Thyroid gland (tissue), 4 donors: ENCODE measurements at regions not wholly inside any gene's neighbourhood (a gene's known extent, or its start where the extent isn't known, plus 50 kb on each side); places are given as distances from the start of the nearest gene placed in this dataset.

Experiments used
- DNase-seq, 2 donors: peaks; one replicate each; pipeline ENCODE4 v3.0.0-alpha.2; 2019
- H3K27ac ChIP-seq, 3 donors: fragments of 200-600 bp; sonication (generic); 1 replicate in 2 of 3; 2 replicates in 1 of 3; pipeline ENCODE4 v1.5.1; 2016 to 2019; ENCODE audit warnings: mild to moderate bottlenecking in 1 of 3, moderate library complexity in 1 of 3
- H3K27me3 ChIP-seq: fragments of 200-600 bp; sonication (generic); one replicate; pipeline ENCODE4 v1.5.1; 2019
- H3K36me3 ChIP-seq, 2 donors: fragments of 200-600 bp; sonication (generic); one replicate each; pipeline ENCODE4 v1.5.1; 2016 to 2019
- H3K4me1 ChIP-seq, 2 donors: fragments of 200-600 bp; sonication (generic); one replicate each; pipeline ENCODE4 v1.5.1; 2017 to 2019
- H3K4me3 ChIP-seq, 3 donors: fragments of 200-600 bp; sonication (generic); replicated peaks in 1 of 3; 1 replicate in 2 of 3; 2 replicates in 1 of 3; pipeline ENCODE4 v1.5.1; 2016; ENCODE audit warnings: mild to moderate bottlenecking in 1 of 3
- H3K9me3 ChIP-seq: fragments of 200-600 bp; sonication (generic); one replicate; pipeline ENCODE4 v1.5.1; 2017
- POLR2A ChIP-seq, 2 donors: fragments of 450-650 bp; IDR thresholded peaks; one replicate each; pipeline ENCODE4 v1.6.1; 2017; ENCODE audit warnings: antibody characterized with exemption in 2 of 2, mild to moderate bottlenecking in 2 of 2, moderate library complexity in 1 of 2
- WGBS, 2 donors: methylation state at CpG; one replicate each; pipeline ENCODE4 v1.1.5; 2017; 5-methylcytosine and 5-hydroxymethylcytosine counted together
- intact Hi-C: fragments of 100-400 bp; cut with DNase I; formaldehyde crosslinking; loops from one replicate; pipeline ENCODE4 v1.15.1; 2023
- TF ChIP-seq, protein P1 (sequence below), 6 experiments: fragments of 200-600 bp in 3 of 6; fragments of 450-650 bp in 3 of 6; sonication (generic) in 3 of 6; IDR thresholded peaks; one replicate each; pipeline ENCODE4 v1.5.1; 2016 to 2019; ENCODE audit warnings: antibody characterized with exemption in 6 of 6, mild to moderate bottlenecking in 2 of 6, inconsistent platforms in 1 of 6, moderate library complexity in 1 of 6

DNA sequence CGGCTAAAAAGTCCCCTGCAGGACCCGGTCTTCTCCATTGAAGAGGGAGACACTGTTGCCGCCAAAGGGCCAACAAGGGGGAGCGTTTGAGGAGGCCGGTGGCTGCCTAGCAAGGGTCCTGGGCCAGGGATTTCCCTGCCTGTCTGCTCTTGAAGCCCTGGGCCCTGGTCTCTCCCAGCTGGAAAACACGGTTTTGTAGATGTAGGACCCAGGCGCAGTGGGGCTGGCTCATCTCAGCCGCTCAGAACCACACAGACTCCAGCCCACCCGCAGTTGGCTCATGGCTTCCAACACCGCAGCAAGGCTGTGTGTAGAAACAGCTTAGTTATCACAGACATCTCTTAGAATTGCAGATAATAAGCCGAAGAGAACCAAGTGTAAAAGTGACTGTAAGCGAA is 57.1 kb upstream of the TWIST2 start:
- intact Hi-C loops = no loop called here
- 67 to 69% methylated on average over 9 to 12 of the region's 12 CpGs for WGBS, 2 donors
- Histone ChIP-seq H3K27me3 (no peaks in the 10 kb centered on the region), H3K4me3 (no peak overlapping the region), H3K4me1 (no peaks in the 10 kb centered on the region), H3K36me3 (no peaks in the 10 kb centered on the region), H3K27ac (no peak overlapping the region), H3K9me3 (no peaks in the 10 kb centered on the region)
- TF ChIP-seq, protein P1, sequence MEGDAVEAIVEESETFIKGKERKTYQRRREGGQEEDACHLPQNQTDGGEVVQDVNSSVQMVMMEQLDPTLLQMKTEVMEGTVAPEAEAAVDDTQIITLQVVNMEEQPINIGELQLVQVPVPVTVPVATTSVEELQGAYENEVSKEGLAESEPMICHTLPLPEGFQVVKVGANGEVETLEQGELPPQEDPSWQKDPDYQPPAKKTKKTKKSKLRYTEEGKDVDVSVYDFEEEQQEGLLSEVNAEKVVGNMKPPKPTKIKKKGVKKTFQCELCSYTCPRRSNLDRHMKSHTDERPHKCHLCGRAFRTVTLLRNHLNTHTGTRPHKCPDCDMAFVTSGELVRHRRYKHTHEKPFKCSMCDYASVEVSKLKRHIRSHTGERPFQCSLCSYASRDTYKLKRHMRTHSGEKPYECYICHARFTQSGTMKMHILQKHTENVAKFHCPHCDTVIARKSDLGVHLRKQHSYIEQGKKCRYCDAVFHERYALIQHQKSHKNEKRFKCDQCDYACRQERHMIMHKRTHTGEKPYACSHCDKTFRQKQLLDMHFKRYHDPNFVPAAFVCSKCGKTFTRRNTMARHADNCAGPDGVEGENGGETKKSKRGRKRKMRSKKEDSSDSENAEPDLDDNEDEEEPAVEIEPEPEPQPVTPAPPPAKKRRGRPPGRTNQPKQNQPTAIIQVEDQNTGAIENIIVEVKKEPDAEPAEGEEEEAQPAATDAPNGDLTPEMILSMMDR (IDR thresholded peaks at IDR 0.05) = no peak
- no peak for TF ChIP-seq POLR2A (IDR thresholded peaks at IDR 0.05)
- DNase-seq = no peak

DNA sequence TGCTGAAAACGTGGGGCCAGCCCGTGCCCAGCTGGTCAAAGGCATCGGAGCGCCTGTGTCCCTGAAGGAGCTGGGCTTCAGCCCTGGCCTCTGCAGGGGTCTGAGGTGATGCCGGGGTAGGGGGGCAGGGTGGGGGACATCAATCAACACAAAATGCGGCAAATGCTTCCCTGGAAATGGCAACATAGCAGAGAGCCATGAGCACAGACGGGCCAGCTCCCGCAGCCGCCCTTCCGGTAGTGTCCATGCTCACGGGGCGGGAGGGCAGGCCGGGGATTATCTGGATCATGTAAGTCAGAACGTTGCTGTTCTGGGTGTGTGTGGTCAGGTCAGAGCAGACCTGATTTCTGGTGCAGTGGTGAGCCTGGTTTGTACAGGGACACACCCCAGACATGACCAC is 56.5 kb upstream of the TWIST2 start:
- 76 to 85% methylated on average over 11 to 14 of the region's 14 CpGs for WGBS, 2 donors
- Histone ChIP-seq H3K4me3 (no peak overlapping the region), H3K27me3 (no peaks in the 10 kb centered on the region), H3K4me1 (no peaks in the 10 kb centered on the region), H3K9me3 (no peaks in the 10 kb centered on the region), H3K36me3 (no peaks in the 10 kb centered on the region), H3K27ac (no peak overlapping the region)
- no peak for DNase-seq
- intact Hi-C loops = no loop called here
- TF ChIP-seq, protein P1 (IDR thresholded peaks at IDR 0.05) = no peak
- TF ChIP-seq POLR2A (IDR thresholded peaks at IDR 0.05) = no peak

DNA sequence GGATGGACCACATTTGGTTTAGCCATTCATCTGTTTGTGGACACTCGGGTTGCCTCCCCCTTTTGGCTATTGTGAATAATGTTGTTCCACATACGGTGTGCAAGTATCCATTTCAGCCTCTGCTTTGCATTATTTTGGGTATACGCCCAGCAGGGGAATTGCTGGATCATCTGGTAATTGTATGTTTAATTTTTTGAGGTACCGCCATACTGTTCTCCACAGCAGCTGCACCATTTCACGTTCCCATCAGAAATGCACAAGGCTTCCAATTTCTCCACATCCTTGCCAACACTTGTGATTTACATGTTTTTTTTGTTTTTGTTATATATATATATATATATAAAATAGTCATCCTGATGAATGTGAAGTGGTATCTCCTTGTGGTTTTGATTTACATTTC is 54.6 kb upstream of the TWIST2 start:
- intact Hi-C loops = no loop called here
- no peak for DNase-seq
- Histone ChIP-seq H3K27me3 (no peaks in the 10 kb centered on the region), H3K9me3 (no peaks in the 10 kb centered on the region), H3K27ac (no peak overlapping the region), H3K36me3 (no peaks in the 10 kb centered on the region), H3K4me1 (no peaks in the 10 kb centered on the region), H3K4me3 (no peak overlapping the region)
- 93 to 98% methylated on average over 5 of the region's 5 CpGs for WGBS, 2 donors
- TF ChIP-seq, protein P1 (IDR thresholded peaks at IDR 0.05) = no peak
- TF ChIP-seq POLR2A (IDR thresholded peaks at IDR 0.05) = no peak

DNA sequence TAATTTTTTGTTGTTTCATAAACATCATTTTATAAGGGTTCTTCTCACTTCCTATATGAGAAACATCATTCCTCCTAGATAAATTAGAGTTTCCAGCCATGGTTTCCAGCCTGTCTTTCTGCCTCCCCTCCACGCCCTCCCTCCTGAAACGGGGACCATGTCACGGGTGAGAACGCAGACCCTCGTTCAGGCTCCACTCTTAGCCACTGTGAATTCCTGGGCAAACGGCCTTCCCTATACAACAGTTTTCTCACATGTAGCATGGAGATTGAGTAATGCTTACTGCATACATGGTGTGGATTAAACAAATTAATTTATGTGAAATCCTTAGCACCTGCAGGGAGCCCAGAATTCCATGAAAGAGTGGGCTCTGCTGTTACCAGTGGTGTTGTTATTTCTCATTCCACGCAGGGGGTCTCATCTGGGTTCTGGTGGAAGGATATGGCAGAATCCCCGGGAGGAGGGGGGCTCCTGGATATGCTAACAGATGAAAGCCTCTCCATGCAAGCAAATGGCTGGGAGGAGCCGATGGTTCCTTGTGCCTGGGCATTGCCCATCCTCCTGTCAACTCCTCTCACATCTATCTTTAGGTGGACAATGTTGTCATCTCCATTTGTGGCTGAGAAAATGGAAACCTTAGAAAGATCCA is 54.0 kb upstream of the TWIST2 start:
- 81 to 87% methylated on average over 9 of the region's 9 CpGs for WGBS, 2 donors
- Histone ChIP-seq H3K27me3 (no peaks in the 10 kb centered on the region), H3K36me3 (no peaks in the 10 kb centered on the region), H3K4me3 (no peak overlapping the region), H3K27ac (no peak overlapping the region), H3K9me3 (no peaks in the 10 kb centered on the region), H3K4me1 (no peaks in the 10 kb centered on the region)
- intact Hi-C loops = no loop called here
- no peak for TF ChIP-seq POLR2A (IDR thresholded peaks at IDR 0.05)
- TF ChIP-seq, protein P1 (IDR thresholded peaks at IDR 0.05) = no peak
- no peak for DNase-seq

DNA sequence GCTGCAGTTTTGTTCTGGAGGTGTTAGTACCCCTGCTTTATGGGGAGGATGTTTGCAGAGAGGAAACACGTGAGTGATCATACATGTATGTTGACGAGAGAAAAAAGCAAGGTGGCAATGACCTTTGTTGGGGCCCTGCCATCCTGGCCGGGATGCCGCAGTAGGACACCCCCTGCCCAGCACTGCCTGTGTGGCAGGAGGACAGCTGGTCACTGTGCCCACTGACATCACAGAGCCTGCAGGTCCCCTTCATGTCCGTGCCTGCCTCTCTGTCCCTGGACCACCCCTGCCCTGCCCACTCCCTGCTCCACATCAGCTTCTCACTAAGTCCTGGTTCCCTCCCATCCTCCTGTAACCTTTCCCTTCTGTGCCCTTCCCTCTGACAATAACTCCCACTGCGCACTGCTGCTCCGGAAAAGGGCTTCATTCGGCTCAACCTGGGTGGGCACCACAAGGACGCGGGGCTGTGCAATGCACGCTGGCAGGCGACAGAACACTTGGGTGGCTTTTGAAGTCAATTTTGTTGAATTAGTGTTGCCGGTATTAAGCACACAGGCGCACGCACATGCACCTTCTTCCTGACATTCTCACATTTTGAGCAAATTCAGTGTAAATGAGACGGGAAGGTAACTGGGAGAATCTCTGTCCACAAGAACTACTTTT is 51.5 kb upstream of the TWIST2 start:
- Histone ChIP-seq H3K36me3 (no peaks in the 10 kb centered on the region), H3K9me3 (no peaks in the 10 kb centered on the region), H3K4me1 (no peaks in the 10 kb centered on the region), H3K27ac (no peak overlapping the region), H3K4me3 (no peak overlapping the region), H3K27me3 (no peaks in the 10 kb centered on the region)
- intact Hi-C loops = no loop called here
- no peak for TF ChIP-seq POLR2A (IDR thresholded peaks at IDR 0.05)
- no peak for DNase-seq
- WGBS, 2 donors = 78 to 84% methylated on average over 16 of the region's 16 CpGs
